ENCODE measurements at regions not wholly inside any gene's neighbourhood (a gene's known extent, or its start where the extent isn't known, plus 50 kb on each side); places are given as distances from the start of the nearest gene placed in this dataset.

GRCh38 chr18:46398005-46398404 lies 259.0 kb downstream of the LOXHD1 start:
- H3K27me3 ChIP-seq (replicated peaks; ENCODE audit: control insufficient read depth, insufficient read depth, low read length) = no peaks in the 10 kb centered on the region
- Mint-ChIP-seq H3K9me3 (ENCODE audit: unreplicated experiment) (no peaks in the 10 kb centered on the region), H3K4me1 (ENCODE audit: low read depth, unreplicated experiment) (no peaks in the 10 kb centered on the region), H3K36me3 (ENCODE audit: insufficient read depth, unreplicated experiment) (no peaks in the 10 kb centered on the region), H3K27ac (ENCODE audit: unreplicated experiment) (no peak overlapping the region), H3K27me3 (ENCODE audit: insufficient read depth, unreplicated experiment) (peaks cover 3% of the 10 kb centered on the region), H3K4me3 (ENCODE audit: unreplicated experiment) (no peak overlapping the region)
- no peaks in the 10 kb centered on the region for H3K9me3 ChIP-seq
- intact Hi-C loops (cut with micrococcal nuclease; ENCODE audit: unreplicated experiment) = no loop called here
- BruUV-seq (replicated peaks) = no TSS peak
- POLR2A ChIA-PET = no interaction called here
- H3K36me3 ChIP-seq (ENCODE audit: control insufficient read depth, insufficient read depth, low read length) = no peaks in the 10 kb centered on the region
- no peaks in the 10 kb centered on the region for H3K4me1 ChIP-seq
- DNase-seq = no peak
- TF ChIP-seq, protein P1, sequence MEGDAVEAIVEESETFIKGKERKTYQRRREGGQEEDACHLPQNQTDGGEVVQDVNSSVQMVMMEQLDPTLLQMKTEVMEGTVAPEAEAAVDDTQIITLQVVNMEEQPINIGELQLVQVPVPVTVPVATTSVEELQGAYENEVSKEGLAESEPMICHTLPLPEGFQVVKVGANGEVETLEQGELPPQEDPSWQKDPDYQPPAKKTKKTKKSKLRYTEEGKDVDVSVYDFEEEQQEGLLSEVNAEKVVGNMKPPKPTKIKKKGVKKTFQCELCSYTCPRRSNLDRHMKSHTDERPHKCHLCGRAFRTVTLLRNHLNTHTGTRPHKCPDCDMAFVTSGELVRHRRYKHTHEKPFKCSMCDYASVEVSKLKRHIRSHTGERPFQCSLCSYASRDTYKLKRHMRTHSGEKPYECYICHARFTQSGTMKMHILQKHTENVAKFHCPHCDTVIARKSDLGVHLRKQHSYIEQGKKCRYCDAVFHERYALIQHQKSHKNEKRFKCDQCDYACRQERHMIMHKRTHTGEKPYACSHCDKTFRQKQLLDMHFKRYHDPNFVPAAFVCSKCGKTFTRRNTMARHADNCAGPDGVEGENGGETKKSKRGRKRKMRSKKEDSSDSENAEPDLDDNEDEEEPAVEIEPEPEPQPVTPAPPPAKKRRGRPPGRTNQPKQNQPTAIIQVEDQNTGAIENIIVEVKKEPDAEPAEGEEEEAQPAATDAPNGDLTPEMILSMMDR (IDR thresholded peaks at IDR 0.05; ENCODE audit: insufficient read depth in 1 of 2, low read depth in 1 of 2, low read length in 1 of 2, severe bottlenecking in 1 of 2, unreplicated experiment in 1 of 2) = no peak
- CTCF ChIA-PET = no interaction called here
- no peak overlapping the region for H3K4me3 ChIP-seq (ENCODE audit: low read depth, low read length)

GRCh38 chr18:46398625-46399024 lies 258.4 kb downstream of the LOXHD1 start:
- H3K36me3 ChIP-seq (ENCODE audit: control insufficient read depth, insufficient read depth, low read length) = no peaks in the 10 kb centered on the region
- no peak for DNase-seq
- H3K4me3 ChIP-seq (ENCODE audit: low read depth, low read length) = no peak overlapping the region
- H3K4me3 Mint-ChIP-seq (ENCODE audit: unreplicated experiment) = no peak overlapping the region
- H3K4me1 Mint-ChIP-seq (ENCODE audit: low read depth, unreplicated experiment) = no peaks in the 10 kb centered on the region
- H3K4me1 ChIP-seq = no peaks in the 10 kb centered on the region
- no peaks in the 10 kb centered on the region for H3K9me3 Mint-ChIP-seq (ENCODE audit: unreplicated experiment)
- TF ChIP-seq, protein P1 (IDR thresholded peaks at IDR 0.05; ENCODE audit: insufficient read depth in 1 of 2, low read depth in 1 of 2, low read length in 1 of 2, severe bottlenecking in 1 of 2, unreplicated experiment in 1 of 2) = no peak
- no peak overlapping the region for H3K27ac Mint-ChIP-seq (ENCODE audit: unreplicated experiment)
- no TSS peak for BruUV-seq (replicated peaks)
- H3K9me3 ChIP-seq = no peaks in the 10 kb centered on the region
- intact Hi-C loops (cut with micrococcal nuclease; ENCODE audit: unreplicated experiment) = no loop called here
- no peaks in the 10 kb centered on the region for H3K27me3 ChIP-seq (replicated peaks; ENCODE audit: control insufficient read depth, insufficient read depth, low read length)
- peaks cover 3% of the 10 kb centered on the region for H3K27me3 Mint-ChIP-seq (ENCODE audit: insufficient read depth, unreplicated experiment)
- ChIA-PET CTCF (no interaction called here), POLR2A (no interaction called here)
- no peaks in the 10 kb centered on the region for H3K36me3 Mint-ChIP-seq (ENCODE audit: insufficient read depth, unreplicated experiment)

DNA sequence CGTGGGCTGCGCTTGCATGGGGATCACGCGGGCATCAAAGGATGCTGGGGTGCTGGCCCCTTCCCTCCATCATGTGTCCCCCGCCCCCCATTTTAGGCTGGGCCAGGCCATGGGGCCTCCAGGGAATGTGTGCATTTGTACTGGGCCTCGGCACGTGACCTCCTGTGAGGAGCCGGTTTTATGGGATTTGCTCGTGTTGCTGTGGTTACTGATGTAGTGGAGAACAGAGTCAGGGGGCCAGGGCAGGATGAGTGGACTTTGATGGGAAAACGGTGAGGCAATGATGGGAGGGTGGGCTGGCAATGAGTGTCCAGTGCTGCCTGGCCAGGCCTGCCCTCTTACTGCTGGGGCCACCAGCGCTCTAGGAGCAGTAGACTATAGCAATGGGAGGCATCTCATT lies 257.7 kb downstream of the LOXHD1 start:
- peaks cover 3% of the 10 kb centered on the region for H3K27me3 Mint-ChIP-seq (ENCODE audit: insufficient read depth, unreplicated experiment)
- TF ChIP-seq, protein P1 (IDR thresholded peaks at IDR 0.05; ENCODE audit: insufficient read depth in 1 of 2, low read depth in 1 of 2, low read length in 1 of 2, severe bottlenecking in 1 of 2, unreplicated experiment in 1 of 2) = no peak
- no peaks in the 10 kb centered on the region for H3K9me3 Mint-ChIP-seq (ENCODE audit: unreplicated experiment)
- no peaks in the 10 kb centered on the region for H3K4me1 Mint-ChIP-seq (ENCODE audit: low read depth, unreplicated experiment)
- H3K27ac Mint-ChIP-seq (ENCODE audit: unreplicated experiment) = no peak overlapping the region
- intact Hi-C loops (cut with micrococcal nuclease; ENCODE audit: unreplicated experiment) = no loop called here
- H3K27me3 ChIP-seq (replicated peaks; ENCODE audit: control insufficient read depth, insufficient read depth, low read length) = no peaks in the 10 kb centered on the region
- H3K9me3 ChIP-seq = no peaks in the 10 kb centered on the region
- no peak for DNase-seq
- H3K36me3 Mint-ChIP-seq (ENCODE audit: insufficient read depth, unreplicated experiment) = no peaks in the 10 kb centered on the region
- ChIA-PET POLR2A (no interaction called here), CTCF (no interaction called here)
- no peaks in the 10 kb centered on the region for H3K4me1 ChIP-seq
- no peaks in the 10 kb centered on the region for H3K36me3 ChIP-seq (ENCODE audit: control insufficient read depth, insufficient read depth, low read length)
- no peak overlapping the region for H3K4me3 ChIP-seq (ENCODE audit: low read depth, low read length)
- BruUV-seq (replicated peaks) = no TSS peak
- H3K4me3 Mint-ChIP-seq (ENCODE audit: unreplicated experiment) = no peak overlapping the region

Measured in Caco-2 (cell line).